CD14-positive monocyte (primary cell): ENCODE measurements at regions not wholly inside any gene's neighbourhood (a gene's known extent, or its start where the extent isn't known, plus 50 kb on each side); places are given as distances from the start of the nearest gene placed in this dataset.

Experiments
- DNase-seq, 3 donors: peaks; one replicate each; pipeline ENCODE4 v3.0.0-alpha.2; 2011 to 2022
- H2AFZ ChIP-seq: 2 replicates; pipeline ENCODE4 v1.6.0; 2012; ENCODE audit warnings: mild to moderate bottlenecking, low read depth, low read length, inconsistent platforms; ENCODE audit not compliant: insufficient read depth, poor library complexity, severe bottlenecking
- H3K27ac ChIP-seq, 2 donors: 1 replicate in 1 of 2; 2 replicates in 1 of 2; pipeline ENCODE4 v1.5.1; 2012 to 2013; ENCODE audit warnings: low read length in 2 of 2, control low read depth in 1 of 2, inconsistent platforms in 1 of 2, low read depth in 1 of 2, mild to moderate bottlenecking in 1 of 2
- H3K27me3 ChIP-seq, 2 donors: one replicate each; pipeline versions ENCODE4 v1.6.0 to v1.6.1; 2011 to 2013; ENCODE audit warnings: low read length in 2 of 2; ENCODE audit not compliant: control insufficient read depth in 2 of 2, insufficient read depth in 2 of 2
- H3K36me3 ChIP-seq, 2 donors: replicated peaks in 1 of 2; 1 replicate in 1 of 2; 2 replicates in 1 of 2; pipeline versions ENCODE4 v1.5.1 to v1.6.1; 2012 to 2013; ENCODE audit warnings: low read length in 2 of 2, control low read depth in 1 of 2, inconsistent platforms in 1 of 2, mild to moderate bottlenecking in 1 of 2; ENCODE audit not compliant: insufficient read depth in 2 of 2, control insufficient read depth in 1 of 2
- H3K4me1 ChIP-seq, 2 donors: 1 replicate in 1 of 2; 2 replicates in 1 of 2; pipeline versions ENCODE4 v1.5.1 to v1.6.1; 2012 to 2013; ENCODE audit warnings: low read length in 2 of 2, control low read depth in 1 of 2, inconsistent platforms in 1 of 2, mild to moderate bottlenecking in 1 of 2, moderate library complexity in 1 of 2; ENCODE audit not compliant: insufficient read depth in 2 of 2, control insufficient read depth in 1 of 2
- H3K4me2 ChIP-seq: replicated peaks from 2 replicates; pipeline ENCODE3; 2012; ENCODE audit warnings: low read length, moderate library complexity, mild to moderate bottlenecking; ENCODE audit not compliant: poor library complexity, severe bottlenecking; ENCODE audit errors: extremely low read depth
- H3K4me3 ChIP-seq, 3 experiments: fragments of 200-600 bp in 1 of 3; sonication (generic) in 1 of 3; replicated peaks in 1 of 3; 1 replicate in 2 of 3; 2 replicates in 1 of 3; pipeline ENCODE4 v1.5.1; 2011 to 2013; ENCODE audit warnings: low read length in 3 of 3, mild to moderate bottlenecking in 3 of 3, control low read depth in 2 of 3, low read depth in 2 of 3, inconsistent platforms in 1 of 3, moderate library complexity in 1 of 3
- H3K79me2 ChIP-seq: 2 replicates; pipeline ENCODE4 v1.6.0; 2012; ENCODE audit warnings: mild to moderate bottlenecking, control low read depth, inconsistent platforms, low read length, moderate library complexity; ENCODE audit not compliant: insufficient read depth
- H3K9ac ChIP-seq: 2 replicates; pipeline ENCODE4 v1.6.0; 2017; ENCODE audit warnings: low read length, mild to moderate bottlenecking; ENCODE audit not compliant: insufficient read depth, poor library complexity, severe bottlenecking
- H3K9me3 ChIP-seq, 2 donors: replicated peaks in 1 of 2; 1 replicate in 1 of 2; 2 replicates in 1 of 2; pipeline versions ENCODE4 v1.5.1 to v1.6.1; 2012 to 2013; ENCODE audit warnings: low read length in 2 of 2, control low read depth in 1 of 2; ENCODE audit not compliant: control insufficient read depth in 1 of 2, insufficient read depth in 1 of 2
- H4K20me1 ChIP-seq: 2 replicates; pipeline ENCODE4 v1.6.0; 2012; ENCODE audit warnings: mild to moderate bottlenecking, low read length, control low read depth, moderate library complexity; ENCODE audit not compliant: insufficient read depth
- H3K27ac Mint-ChIP-seq, 7 donors: one replicate each; pipeline ENCODE4 v1.8.0; 2020; ENCODE audit warnings: mild to moderate bottlenecking in 7 of 7, mixed read lengths in 7 of 7, moderate library complexity in 6 of 7, inconsistent platforms in 2 of 7
- H3K27me3 Mint-ChIP-seq, 3 donors: one replicate each; pipeline ENCODE4 v1.8.0; 2021 to 2022; ENCODE audit warnings: low read depth in 3 of 3, mild to moderate bottlenecking in 3 of 3, mixed read lengths in 3 of 3, moderate library complexity in 3 of 3, inconsistent platforms in 1 of 3
- H3K36me3 Mint-ChIP-seq, 2 donors: one replicate each; pipeline ENCODE4 v1.8.0; 2020; ENCODE audit warnings: mixed read lengths in 2 of 2, inconsistent platforms in 1 of 2, mild to moderate bottlenecking in 1 of 2
- H3K4me1 Mint-ChIP-seq: one replicate; pipeline ENCODE4 v1.8.0; 2020; ENCODE audit warnings: mild to moderate bottlenecking, mixed read lengths
- H3K4me3 Mint-ChIP-seq, 2 donors: one replicate each; pipeline ENCODE4 v1.8.0; 2020; ENCODE audit warnings: mild to moderate bottlenecking in 2 of 2, mixed read lengths in 2 of 2, moderate library complexity in 1 of 2
- H3K9me3 Mint-ChIP-seq, 7 donors: one replicate each; pipeline ENCODE4 v1.8.0; 2020 to 2022; ENCODE audit warnings: mixed read lengths in 7 of 7, mild to moderate bottlenecking in 6 of 7, moderate library complexity in 6 of 7, inconsistent platforms in 2 of 7
- CTCF ChIP-seq: fragments of 200-600 bp; IDR thresholded peaks from one replicate; pipeline ENCODE4 v1.8.0; 2022; ENCODE audit warnings: antibody characterized with exemption, mild to moderate bottlenecking
- WGBS: methylation state at CpG from one replicate; pipeline ENCODE4 v1.1.5; 2013; ENCODE audit warnings: missing lambda C conversion rate; ENCODE audit not compliant: insufficient coverage; 5-methylcytosine and 5-hydroxymethylcytosine counted together
- intact Hi-C, 2 donors: fragments of 100-400 bp; cut with micrococcal nuclease; formaldehyde crosslinking; loops; one replicate each; pipeline versions ENCODE4 v1.15.0 to v1.15.1; 2023

GRCh38 chr9:75432386-75432785 lies 344.1 kb downstream of the OSTF1 start:
- H3K4me1 ChIP-seq, result no peaks in the 10 kb centered on the region
- no peaks in the 10 kb centered on the region for H3K79me2 ChIP-seq
- no peaks in the 10 kb centered on the region for H4K20me1 ChIP-seq
- no peak overlapping the region for H3K4me2 ChIP-seq
- Mint-ChIP-seq H3K9me3 (peaks cover 0 to 7% (median 0%) of the 10 kb centered on the region in 7 donors), H3K4me1 (no peaks in the 10 kb centered on the region), H3K4me3 (no peak overlapping the region), H3K36me3 (no peaks in the 10 kb centered on the region), H3K27ac (no peak overlapping the region), H3K27me3 (peaks cover 1 to 4% (median 1%) of the 10 kb centered on the region in 3 donors)
- no peak overlapping the region for H2AFZ ChIP-seq
- no peak for TF ChIP-seq CTCF
- H3K36me3 ChIP-seq, result no peaks in the 10 kb centered on the region
- no peak overlapping the region for H3K27ac ChIP-seq
- no peak for DNase-seq
- H3K9ac ChIP-seq, result no peak overlapping the region
- intact Hi-C loops, result loop anchor here in 1 of 2 donors (10.0 kb wide), 1 partner anchor 52 kb away; no protein-coding TSS in a partner anchor
- H3K27me3 ChIP-seq, result no peaks in the 10 kb centered on the region
- no peak overlapping the region for H3K4me3 ChIP-seq
- no CpG with 5 or more reads among the region's 1 CpG for WGBS
- no peaks in the 10 kb centered on the region for H3K9me3 ChIP-seq

- no peaks in the 10 kb centered on the region for H3K27me3 ChIP-seq
- Mint-ChIP-seq H3K27me3 (peaks cover 1 to 4% (median 1%) of the 10 kb centered on the region in 3 donors), H3K4me1 (no peaks in the 10 kb centered on the region), H3K27ac (no peak overlapping the region), H3K4me3 (no peak overlapping the region), H3K36me3 (no peaks in the 10 kb centered on the region), H3K9me3 (peaks cover 0 to 7% (median 0%) of the 10 kb centered on the region in 7 donors)
- TF ChIP-seq CTCF, result no peak
- intact Hi-C loops, result loop anchor here in 1 of 2 donors (10.0 kb wide), 1 partner anchor 52 kb away; no protein-coding TSS in a partner anchor
- no peaks in the 10 kb centered on the region for H3K79me2 ChIP-seq
- no peak overlapping the region for H2AFZ ChIP-seq
- DNase-seq, result no peak
- H3K4me3 ChIP-seq, result no peak overlapping the region
- H3K36me3 ChIP-seq, result no peaks in the 10 kb centered on the region
- no peaks in the 10 kb centered on the region for H3K9me3 ChIP-seq
- no peak overlapping the region for H3K9ac ChIP-seq
- no peak overlapping the region for H3K27ac ChIP-seq
- H3K4me2 ChIP-seq, result no peak overlapping the region
- H4K20me1 ChIP-seq, result no peaks in the 10 kb centered on the region
- H3K4me1 ChIP-seq, result no peaks in the 10 kb centered on the region
Measured at GRCh38 chr9:75432888-75433287, 344.6 kb downstream of the OSTF1 start.
